SH-SY5Y (cell line): ENCODE measurements at regions not wholly inside any gene's neighbourhood (a gene's known extent, or its start where the extent isn't known, plus 50 kb on each side); places are given as distances from the start of the nearest gene placed in this dataset.

Experiments used
- GATA2 ChIP-seq: IDR thresholded peaks from 2 replicates; pipeline ENCODE4 v1.6.1; 2011; ENCODE audit warnings: mild to moderate bottlenecking, low read depth, low read length
- GATA3 ChIP-seq: IDR thresholded peaks from 2 replicates; pipeline ENCODE4 v1.6.1; 2011; ENCODE audit warnings: low read depth, mild to moderate bottlenecking, low read length, moderate library complexity

- no peak for TF ChIP-seq GATA2
- no peak for TF ChIP-seq GATA3
Observed at GRCh38 chr17:83190004-83190385, 110.6 kb downstream of the METRNL start.
